Natural killer cell (primary cell): ENCODE measurements at regions not wholly inside any gene's neighbourhood (a gene's known extent, or its start where the extent isn't known, plus 50 kb on each side); places are given as distances from the start of the nearest gene placed in this dataset.

Experiments used
- ATAC-seq, 3 donors: fragments of 150-1000 bp in 2 of 3; fragments of 200-7000 bp in 1 of 3; cut with Tn5 transposase; 1 replicate in 1 of 3; 2 replicates in 2 of 3; pipeline ENCODE4 v1.10.0; 2021; ENCODE audit warnings: mild to moderate bottlenecking in 2 of 3, moderate library complexity in 2 of 3
- DNase-seq, 2 donors: peaks; one replicate each; pipeline versions ENCODE4 v3.0.0 to v3.0.0-alpha.2; 2013 to 2021; ENCODE audit warnings: mixed read lengths in 1 of 2
- H3K27ac ChIP-seq: one replicate; pipeline ENCODE4 v1.5.1; 2013; ENCODE audit warnings: mild to moderate bottlenecking, low read length
- H3K27me3 ChIP-seq: one replicate; pipeline ENCODE4 v1.6.1; 2013; ENCODE audit warnings: low read length; ENCODE audit not compliant: control insufficient read depth, insufficient read depth
- H3K36me3 ChIP-seq: one replicate; pipeline ENCODE4 v1.6.1; 2013; ENCODE audit warnings: low read length; ENCODE audit not compliant: control insufficient read depth, insufficient read depth
- H3K4me1 ChIP-seq: one replicate; pipeline ENCODE4 v1.6.1; 2013; ENCODE audit warnings: low read length; ENCODE audit not compliant: control insufficient read depth, insufficient read depth
- H3K4me3 ChIP-seq: one replicate; pipeline ENCODE4 v1.5.1; 2013; ENCODE audit warnings: low read length
- H3K9me3 ChIP-seq: one replicate; pipeline ENCODE4 v1.6.1; 2013; ENCODE audit warnings: low read length; ENCODE audit not compliant: control insufficient read depth, insufficient read depth
- H3K27ac Mint-ChIP-seq, 2 donors: one replicate each; pipeline ENCODE4 v1.8.0; 2022; ENCODE audit warnings: mild to moderate bottlenecking in 2 of 2, mixed read lengths in 2 of 2, moderate library complexity in 1 of 2
- H3K27me3 Mint-ChIP-seq, 2 donors: one replicate each; pipeline ENCODE4 v1.8.0; 2022; ENCODE audit warnings: low read depth in 2 of 2, mixed read lengths in 2 of 2
- H3K36me3 Mint-ChIP-seq: one replicate; pipeline ENCODE4 v1.8.0; 2022; ENCODE audit warnings: mixed read lengths
- H3K4me1 Mint-ChIP-seq, 2 donors: one replicate each; pipeline ENCODE4 v1.8.0; 2022; ENCODE audit warnings: mixed read lengths in 2 of 2
- H3K4me3 Mint-ChIP-seq: one replicate; pipeline ENCODE4 v1.8.0; 2022; ENCODE audit warnings: mild to moderate bottlenecking, moderate library complexity, mixed read lengths
- H3K9me3 Mint-ChIP-seq, 2 donors: one replicate each; pipeline ENCODE4 v1.8.0; 2022; ENCODE audit warnings: mixed read lengths in 2 of 2
- WGBS: methylation state at CpG from one replicate; pipeline ENCODE4 v1.1.7; 2013; ENCODE audit warnings: missing lambda C conversion rate; ENCODE audit not compliant: insufficient coverage; 5-methylcytosine and 5-hydroxymethylcytosine counted together
- intact Hi-C: fragments of 100-400 bp; cut with micrococcal nuclease; formaldehyde crosslinking; loops from one replicate; pipeline ENCODE4 v1.14.2; 2022
- TF ChIP-seq, protein P1 (sequence below): fragments of 200-600 bp; IDR thresholded peaks from one replicate; pipeline ENCODE4 v1.8.0; 2022; ENCODE audit warnings: antibody characterized with exemption

DNA sequence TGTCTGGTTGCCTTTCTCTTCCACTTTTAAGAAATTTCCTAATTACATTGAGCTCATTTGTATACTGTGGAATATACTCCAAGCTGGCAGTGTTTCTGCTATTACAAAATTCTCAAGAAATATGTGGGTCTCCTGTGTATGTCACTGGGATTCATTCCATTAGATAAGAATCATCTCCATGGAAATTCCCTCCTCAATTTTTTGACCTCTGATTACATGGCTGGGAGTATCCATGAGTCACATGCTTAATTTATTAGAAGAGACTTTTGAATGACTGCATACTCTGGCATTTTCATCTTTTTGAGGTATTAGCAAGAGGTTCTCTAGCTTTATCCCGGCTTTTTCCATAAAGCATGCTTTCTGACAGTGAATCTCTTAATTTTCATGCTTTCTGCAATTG, 665.5 kb upstream of the CNTNAP5 start:
- no peak overlapping the region for H3K27ac ChIP-seq
- ATAC-seq (no peak), DNase-seq (no peak)
- H3K4me3 ChIP-seq = no peak overlapping the region
- Mint-ChIP-seq H3K27me3 (no peaks in the 10 kb centered on the region), H3K36me3 (peaks cover 7% of the 10 kb centered on the region), H3K9me3 (peaks cover 12 to 25% of the 10 kb centered on the region in 2 donors), H3K4me1 (no peaks in the 10 kb centered on the region), H3K27ac (no peak overlapping the region), H3K4me3 (no peak overlapping the region)
- H3K27me3 ChIP-seq = no peaks in the 10 kb centered on the region
- TF ChIP-seq, protein P1, sequence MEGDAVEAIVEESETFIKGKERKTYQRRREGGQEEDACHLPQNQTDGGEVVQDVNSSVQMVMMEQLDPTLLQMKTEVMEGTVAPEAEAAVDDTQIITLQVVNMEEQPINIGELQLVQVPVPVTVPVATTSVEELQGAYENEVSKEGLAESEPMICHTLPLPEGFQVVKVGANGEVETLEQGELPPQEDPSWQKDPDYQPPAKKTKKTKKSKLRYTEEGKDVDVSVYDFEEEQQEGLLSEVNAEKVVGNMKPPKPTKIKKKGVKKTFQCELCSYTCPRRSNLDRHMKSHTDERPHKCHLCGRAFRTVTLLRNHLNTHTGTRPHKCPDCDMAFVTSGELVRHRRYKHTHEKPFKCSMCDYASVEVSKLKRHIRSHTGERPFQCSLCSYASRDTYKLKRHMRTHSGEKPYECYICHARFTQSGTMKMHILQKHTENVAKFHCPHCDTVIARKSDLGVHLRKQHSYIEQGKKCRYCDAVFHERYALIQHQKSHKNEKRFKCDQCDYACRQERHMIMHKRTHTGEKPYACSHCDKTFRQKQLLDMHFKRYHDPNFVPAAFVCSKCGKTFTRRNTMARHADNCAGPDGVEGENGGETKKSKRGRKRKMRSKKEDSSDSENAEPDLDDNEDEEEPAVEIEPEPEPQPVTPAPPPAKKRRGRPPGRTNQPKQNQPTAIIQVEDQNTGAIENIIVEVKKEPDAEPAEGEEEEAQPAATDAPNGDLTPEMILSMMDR = no peak
- H3K9me3 ChIP-seq = no peaks in the 10 kb centered on the region
- WGBS = 32% methylated on average over 1 of the region's 1 CpG
- intact Hi-C loops = no loop called here
- H3K36me3 ChIP-seq = no peaks in the 10 kb centered on the region
- no peaks in the 10 kb centered on the region for H3K4me1 ChIP-seq

DNA sequence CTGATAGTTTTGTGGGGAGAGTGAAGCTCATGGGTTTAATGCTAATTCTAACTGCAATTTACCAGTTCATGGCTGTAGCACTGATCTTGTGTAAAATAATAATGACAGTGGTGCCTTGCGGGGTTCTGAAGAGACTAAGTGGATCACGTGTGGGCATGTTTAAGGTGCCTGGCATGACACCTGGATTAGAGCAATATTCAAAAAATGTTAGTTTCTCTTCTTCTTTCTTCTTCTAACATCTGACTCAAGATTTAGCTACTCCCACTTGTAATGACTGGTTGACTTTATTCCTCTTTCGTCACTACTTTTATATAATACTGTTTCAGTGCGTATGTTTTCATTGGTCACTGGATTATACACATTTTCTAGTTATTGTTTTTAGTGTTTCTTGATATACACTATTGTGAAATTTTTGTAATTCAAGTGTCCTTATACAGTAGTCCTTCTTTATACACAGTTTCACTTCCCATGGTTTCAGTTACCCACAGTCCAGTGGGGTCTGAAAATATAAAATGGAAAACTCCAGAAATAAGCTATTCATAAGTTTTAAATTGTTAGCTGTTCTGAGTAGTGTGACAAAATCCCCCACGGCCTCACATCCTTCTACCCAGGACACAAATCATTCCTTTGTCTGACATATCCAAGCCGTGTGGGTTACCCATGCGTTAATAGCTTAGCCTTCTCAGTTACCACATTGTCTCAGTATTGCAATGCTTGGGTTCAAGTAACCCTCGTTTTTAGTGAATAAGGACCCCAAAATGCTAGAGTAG, 662.2 kb upstream of the CNTNAP5 start:
- Mint-ChIP-seq H3K9me3 (peaks cover 16 to 27% of the 10 kb centered on the region in 2 donors), H3K4me1 (no peaks in the 10 kb centered on the region), H3K27ac (no peak overlapping the region), H3K27me3 (no peaks in the 10 kb centered on the region), H3K36me3 (peaks cover 7% of the 10 kb centered on the region), H3K4me3 (no peak overlapping the region)
- ATAC-seq (no peak), DNase-seq (no peak)
- no peaks in the 10 kb centered on the region for H3K36me3 ChIP-seq
- no peaks in the 10 kb centered on the region for H3K9me3 ChIP-seq
- 64% methylated on average over 6 of the region's 8 CpGs for WGBS
- no peaks in the 10 kb centered on the region for H3K4me1 ChIP-seq
- TF ChIP-seq, protein P1 = no peak
- no peak overlapping the region for H3K27ac ChIP-seq
- no peaks in the 10 kb centered on the region for H3K27me3 ChIP-seq
- intact Hi-C loops = no loop called here
- H3K4me3 ChIP-seq = no peak overlapping the region

DNA sequence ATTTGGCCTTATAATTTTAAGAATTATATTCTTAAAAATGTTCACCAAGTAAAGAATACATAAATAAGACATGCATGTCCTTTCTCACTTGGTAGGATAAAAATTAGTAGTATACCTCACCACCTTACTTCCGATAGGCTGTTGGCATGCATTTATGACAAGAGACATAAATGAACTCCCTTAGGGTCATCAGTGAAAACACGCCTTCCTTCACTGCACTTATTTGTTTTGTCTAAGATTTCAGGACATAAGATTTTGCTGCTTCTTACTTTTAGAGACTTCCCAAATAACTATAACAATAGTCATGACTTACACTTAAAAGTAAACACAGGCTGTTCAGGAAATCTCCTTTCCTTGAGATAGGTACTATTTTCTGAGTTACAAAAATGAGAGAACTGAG, 661.3 kb upstream of the CNTNAP5 start:
- Histone ChIP-seq H3K9me3 (no peaks in the 10 kb centered on the region), H3K27me3 (no peaks in the 10 kb centered on the region), H3K36me3 (no peaks in the 10 kb centered on the region), H3K4me1 (no peaks in the 10 kb centered on the region), H3K27ac (no peak overlapping the region), H3K4me3 (no peak overlapping the region)
- DNase-seq (no peak), ATAC-seq (no peak)
- Mint-ChIP-seq H3K36me3 (peaks cover 10% of the 10 kb centered on the region), H3K4me3 (no peak overlapping the region), H3K4me1 (no peaks in the 10 kb centered on the region), H3K9me3 (peaks cover 20 to 29% of the 10 kb centered on the region in 2 donors), H3K27me3 (no peaks in the 10 kb centered on the region), H3K27ac (no peak overlapping the region)
- intact Hi-C loops = no loop called here
- TF ChIP-seq, protein P1 = no peak
- 93% methylated on average over 2 of the region's 2 CpGs for WGBS
